ENCODE measurements at regions not wholly inside any gene's neighbourhood (a gene's known extent, or its start where the extent isn't known, plus 50 kb on each side); places are given as distances from the start of the nearest gene placed in this dataset.

DNA sequence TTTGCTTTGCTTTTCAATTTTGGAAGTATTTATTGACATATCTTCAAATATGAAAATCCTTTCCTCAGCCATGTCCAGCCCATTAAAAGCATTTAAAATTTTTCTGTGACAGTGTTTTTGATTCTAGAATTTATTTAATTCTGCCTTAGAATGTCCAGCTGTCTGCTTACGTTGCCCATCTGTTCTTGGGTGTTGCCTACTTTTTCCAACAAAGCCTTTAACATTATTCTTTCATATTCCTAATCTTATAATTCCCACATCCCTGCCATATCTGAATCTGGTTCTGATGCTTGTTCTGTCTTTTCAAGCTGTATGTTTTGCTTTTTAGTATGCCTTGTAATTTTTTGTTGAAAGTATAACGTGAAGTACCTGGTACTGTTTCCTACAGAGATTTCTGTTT, 204.7 kb upstream of the VSTM2A start:
- TF ChIP-seq, protein P1, sequence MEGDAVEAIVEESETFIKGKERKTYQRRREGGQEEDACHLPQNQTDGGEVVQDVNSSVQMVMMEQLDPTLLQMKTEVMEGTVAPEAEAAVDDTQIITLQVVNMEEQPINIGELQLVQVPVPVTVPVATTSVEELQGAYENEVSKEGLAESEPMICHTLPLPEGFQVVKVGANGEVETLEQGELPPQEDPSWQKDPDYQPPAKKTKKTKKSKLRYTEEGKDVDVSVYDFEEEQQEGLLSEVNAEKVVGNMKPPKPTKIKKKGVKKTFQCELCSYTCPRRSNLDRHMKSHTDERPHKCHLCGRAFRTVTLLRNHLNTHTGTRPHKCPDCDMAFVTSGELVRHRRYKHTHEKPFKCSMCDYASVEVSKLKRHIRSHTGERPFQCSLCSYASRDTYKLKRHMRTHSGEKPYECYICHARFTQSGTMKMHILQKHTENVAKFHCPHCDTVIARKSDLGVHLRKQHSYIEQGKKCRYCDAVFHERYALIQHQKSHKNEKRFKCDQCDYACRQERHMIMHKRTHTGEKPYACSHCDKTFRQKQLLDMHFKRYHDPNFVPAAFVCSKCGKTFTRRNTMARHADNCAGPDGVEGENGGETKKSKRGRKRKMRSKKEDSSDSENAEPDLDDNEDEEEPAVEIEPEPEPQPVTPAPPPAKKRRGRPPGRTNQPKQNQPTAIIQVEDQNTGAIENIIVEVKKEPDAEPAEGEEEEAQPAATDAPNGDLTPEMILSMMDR (IDR thresholded peaks at IDR 0.05) = no peak
- no peak for TF ChIP-seq POLR2A (IDR thresholded peaks at IDR 0.05)

All from body of pancreas (tissue), 4 donors.